ENCODE measurements at regions not wholly inside any gene's neighbourhood (a gene's known extent, or its start where the extent isn't known, plus 50 kb on each side); places are given as distances from the start of the nearest gene placed in this dataset.

DNA sequence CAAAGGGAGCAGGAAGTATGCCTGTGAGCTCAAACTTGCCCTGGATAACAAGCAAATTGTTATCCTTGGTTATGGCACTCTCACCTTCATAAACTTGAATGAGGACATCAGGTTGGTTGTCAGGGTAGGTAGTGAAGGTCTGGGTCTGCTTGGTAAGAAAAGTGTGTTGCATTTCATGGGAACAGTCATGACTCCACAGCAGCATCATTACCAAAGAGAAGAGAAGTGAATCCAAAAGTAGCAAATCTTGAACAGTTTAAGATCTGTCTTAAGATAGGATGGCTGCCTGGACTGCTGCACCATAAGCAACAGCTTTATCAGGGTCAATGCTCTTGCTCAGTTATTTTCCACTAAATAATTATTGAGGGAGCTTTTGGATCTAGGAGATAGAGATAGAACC is 350.7 kb upstream of the MAP2 start:
- Histone ChIP-seq H2BK5ac (ENCODE audit: low read depth, low read length, poor library complexity, severe bottlenecking) (no peak overlapping the region), H2BK15ac (ENCODE audit: low read depth, poor library complexity, severe bottlenecking) (no peak overlapping the region), H3K27ac (ENCODE audit: low read length, poor library complexity, severe bottlenecking) (no peak overlapping the region), H3K4me1 (ENCODE audit: control insufficient read depth, insufficient read depth, low read depth, low read length) (no peaks in the 10 kb centered on the region), H2AK5ac (ENCODE audit: low read length, severe bottlenecking) (no peak overlapping the region), H3K4me2 (ENCODE audit: low read length, poor library complexity, severe bottlenecking) (no peak overlapping the region), H2BK120ac (ENCODE audit: low read depth, low read length) (no peak overlapping the region), H3K4ac (ENCODE audit: low read depth in 1 of 2, low read length in 2 of 2) (no peak overlapping the region), H2BK12ac (ENCODE audit: low read length in 2 of 2) (no peak overlapping the region), H4K8ac (ENCODE audit: low read length) (no peak overlapping the region), H4K91ac (ENCODE audit: low read length) (no peak overlapping the region), H3K4me3 (ENCODE audit: insufficient read depth in 1 of 2, low read depth in 1 of 2, low read length in 2 of 2) (no peak overlapping the region), H3K9ac (ENCODE audit: low read length) (no peak overlapping the region), H2AFZ (ENCODE audit: low read depth, low read length) (no peak overlapping the region), H3K23ac (ENCODE audit: low read length in 2 of 2) (no peak overlapping the region), H3K36me3 (ENCODE audit: control insufficient read depth in 1 of 2, insufficient read depth in 2 of 2, low read depth in 1 of 2, low read length in 2 of 2) (no peaks in the 10 kb centered on the region), H3K79me1 (replicated peaks; ENCODE audit: low read length, poor library complexity, severe bottlenecking) (no peaks in the 10 kb centered on the region), H3K9me3 (ENCODE audit: control insufficient read depth, low read length) (peaks cover 10% of the 10 kb centered on the region), H3K18ac (ENCODE audit: low read depth in 1 of 2, low read length in 2 of 2) (no peak overlapping the region), H3K14ac (ENCODE audit: low read length in 2 of 2) (no peak overlapping the region), H3K27me3 (ENCODE audit: control insufficient read depth in 1 of 2, insufficient read depth in 1 of 2, low read length in 2 of 2) (no peaks in the 10 kb centered on the region)
- DNase-seq: no peak

DNA sequence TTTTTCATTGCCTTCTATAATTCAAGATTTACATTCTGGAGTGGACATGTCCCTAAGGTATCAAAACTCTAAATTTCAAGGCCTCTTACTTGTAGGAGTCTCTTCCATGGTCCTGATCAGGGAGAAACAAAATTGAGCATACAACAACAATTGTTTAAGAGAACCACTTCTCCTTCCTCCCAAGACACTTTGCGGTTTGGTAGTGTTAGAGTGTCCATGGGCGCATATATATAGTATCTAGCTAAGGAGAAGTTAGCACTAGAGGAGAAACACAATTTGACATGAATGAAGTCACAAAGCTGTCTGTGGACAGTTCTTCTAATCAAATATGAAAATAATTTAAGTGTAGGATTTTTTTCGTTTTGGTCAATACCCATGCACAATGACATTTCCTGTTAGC is 349.1 kb upstream of the MAP2 start:
- Histone ChIP-seq H3K23ac (ENCODE audit: low read length in 2 of 2) (no peak overlapping the region), H2BK12ac (ENCODE audit: low read length in 2 of 2) (no peak overlapping the region), H3K27ac (ENCODE audit: low read length, poor library complexity, severe bottlenecking) (no peak overlapping the region), H3K36me3 (ENCODE audit: control insufficient read depth in 1 of 2, insufficient read depth in 2 of 2, low read depth in 1 of 2, low read length in 2 of 2) (no peaks in the 10 kb centered on the region), H3K14ac (ENCODE audit: low read length in 2 of 2) (no peak overlapping the region), H4K8ac (ENCODE audit: low read length) (no peak overlapping the region), H2AK5ac (ENCODE audit: low read length, severe bottlenecking) (no peak overlapping the region), H4K91ac (ENCODE audit: low read length) (no peak overlapping the region), H3K9me3 (ENCODE audit: control insufficient read depth, low read length) (peaks cover 10% of the 10 kb centered on the region), H3K4me3 (ENCODE audit: insufficient read depth in 1 of 2, low read depth in 1 of 2, low read length in 2 of 2) (no peak overlapping the region), H2AFZ (ENCODE audit: low read depth, low read length) (no peak overlapping the region), H3K27me3 (ENCODE audit: control insufficient read depth in 1 of 2, insufficient read depth in 1 of 2, low read length in 2 of 2) (no peaks in the 10 kb centered on the region), H3K4me2 (ENCODE audit: low read length, poor library complexity, severe bottlenecking) (no peak overlapping the region), H3K4me1 (ENCODE audit: control insufficient read depth, insufficient read depth, low read depth, low read length) (no peaks in the 10 kb centered on the region), H3K79me1 (replicated peaks; ENCODE audit: low read length, poor library complexity, severe bottlenecking) (no peaks in the 10 kb centered on the region), H2BK15ac (ENCODE audit: low read depth, poor library complexity, severe bottlenecking) (no peak overlapping the region), H3K18ac (ENCODE audit: low read depth in 1 of 2, low read length in 2 of 2) (no peak overlapping the region), H2BK120ac (ENCODE audit: low read depth, low read length) (no peak overlapping the region), H3K9ac (ENCODE audit: low read length) (no peak overlapping the region), H3K4ac (ENCODE audit: low read depth in 1 of 2, low read length in 2 of 2) (no peak overlapping the region), H2BK5ac (ENCODE audit: low read depth, low read length, poor library complexity, severe bottlenecking) (no peak overlapping the region)
- DNase-seq: no peak
- 100% methylated on average over 1 of the region's 3 CpGs for WGBS

DNA sequence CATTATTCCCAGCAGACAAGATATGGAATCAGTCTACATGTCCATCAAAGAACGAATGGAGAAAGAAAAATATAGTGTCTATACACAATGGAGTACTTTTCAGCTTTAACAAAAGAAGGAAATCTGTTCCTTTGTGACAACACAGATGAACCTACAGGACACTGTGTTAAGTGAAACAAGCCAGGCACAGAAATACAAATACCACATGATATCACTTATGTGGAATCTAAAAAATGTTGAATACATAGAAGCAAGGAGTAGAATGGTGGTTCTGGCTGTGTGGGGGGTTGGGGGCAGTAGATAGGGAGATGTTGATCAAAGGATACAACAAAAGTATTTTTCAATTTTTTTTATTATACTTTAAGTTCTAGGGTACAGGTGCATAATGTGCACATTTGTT is 347.7 kb upstream of the MAP2 start:
- Histone ChIP-seq H2AFZ (ENCODE audit: low read depth, low read length) (no peak overlapping the region), H2BK15ac (ENCODE audit: low read depth, poor library complexity, severe bottlenecking) (no peak overlapping the region), H3K4me1 (ENCODE audit: control insufficient read depth, insufficient read depth, low read depth, low read length) (no peaks in the 10 kb centered on the region), H2BK5ac (ENCODE audit: low read depth, low read length, poor library complexity, severe bottlenecking) (no peak overlapping the region), H3K18ac (ENCODE audit: low read depth in 1 of 2, low read length in 2 of 2) (no peak overlapping the region), H3K9ac (ENCODE audit: low read length) (no peak overlapping the region), H3K27ac (ENCODE audit: low read length, poor library complexity, severe bottlenecking) (no peak overlapping the region), H2BK120ac (ENCODE audit: low read depth, low read length) (no peak overlapping the region), H3K79me1 (replicated peaks; ENCODE audit: low read length, poor library complexity, severe bottlenecking) (no peaks in the 10 kb centered on the region), H3K36me3 (ENCODE audit: control insufficient read depth in 1 of 2, insufficient read depth in 2 of 2, low read depth in 1 of 2, low read length in 2 of 2) (no peaks in the 10 kb centered on the region), H3K4ac (ENCODE audit: low read depth in 1 of 2, low read length in 2 of 2) (no peak overlapping the region), H4K91ac (ENCODE audit: low read length) (no peak overlapping the region), H3K23ac (ENCODE audit: low read length in 2 of 2) (no peak overlapping the region), H3K14ac (ENCODE audit: low read length in 2 of 2) (no peak overlapping the region), H3K9me3 (ENCODE audit: control insufficient read depth, low read length) (peaks cover 10% of the 10 kb centered on the region), H3K4me3 (ENCODE audit: insufficient read depth in 1 of 2, low read depth in 1 of 2, low read length in 2 of 2) (no peak overlapping the region), H2AK5ac (ENCODE audit: low read length, severe bottlenecking) (no peak overlapping the region), H2BK12ac (ENCODE audit: low read length in 2 of 2) (no peak overlapping the region), H3K27me3 (ENCODE audit: control insufficient read depth in 1 of 2, insufficient read depth in 1 of 2, low read length in 2 of 2) (no peaks in the 10 kb centered on the region), H4K8ac (ENCODE audit: low read length) (no peak overlapping the region), H3K4me2 (ENCODE audit: low read length, poor library complexity, severe bottlenecking) (no peak overlapping the region)
- no CpG with 5 or more reads among the region's 1 CpG for WGBS
- DNase-seq: no peak

GRCh38 chr2:209086761-209087160 is 337.1 kb upstream of the MAP2 start:
- Histone ChIP-seq H3K4me2 (ENCODE audit: low read length, poor library complexity, severe bottlenecking) (no peak overlapping the region), H3K36me3 (ENCODE audit: control insufficient read depth in 1 of 2, insufficient read depth in 2 of 2, low read depth in 1 of 2, low read length in 2 of 2) (no peaks in the 10 kb centered on the region), H2AFZ (ENCODE audit: low read depth, low read length) (no peak overlapping the region), H2BK12ac (ENCODE audit: low read length in 2 of 2) (no peak overlapping the region), H3K9me3 (ENCODE audit: control insufficient read depth, low read length) (peaks cover 4% of the 10 kb centered on the region), H3K14ac (ENCODE audit: low read length in 2 of 2) (no peak overlapping the region), H3K27me3 (ENCODE audit: control insufficient read depth in 1 of 2, insufficient read depth in 1 of 2, low read length in 2 of 2) (no peaks in the 10 kb centered on the region), H3K27ac (ENCODE audit: low read length, poor library complexity, severe bottlenecking) (no peak overlapping the region), H3K79me1 (replicated peaks; ENCODE audit: low read length, poor library complexity, severe bottlenecking) (no peaks in the 10 kb centered on the region), H2AK5ac (ENCODE audit: low read length, severe bottlenecking) (no peak overlapping the region), H3K9ac (ENCODE audit: low read length) (no peak overlapping the region), H3K23ac (ENCODE audit: low read length in 2 of 2) (no peak overlapping the region), H3K4me3 (ENCODE audit: insufficient read depth in 1 of 2, low read depth in 1 of 2, low read length in 2 of 2) (no peak overlapping the region), H2BK5ac (ENCODE audit: low read depth, low read length, poor library complexity, severe bottlenecking) (no peak overlapping the region), H3K18ac (ENCODE audit: low read depth in 1 of 2, low read length in 2 of 2) (no peak overlapping the region), H2BK15ac (ENCODE audit: low read depth, poor library complexity, severe bottlenecking) (no peak overlapping the region), H3K4ac (ENCODE audit: low read depth in 1 of 2, low read length in 2 of 2) (no peak overlapping the region), H3K4me1 (ENCODE audit: control insufficient read depth, insufficient read depth, low read depth, low read length) (no peaks in the 10 kb centered on the region), H2BK120ac (ENCODE audit: low read depth, low read length) (no peak overlapping the region), H4K8ac (ENCODE audit: low read length) (no peak overlapping the region), H4K91ac (ENCODE audit: low read length) (no peak overlapping the region)
- no peak for DNase-seq
- 94% methylated on average over 3 of the region's 3 CpGs for WGBS
